ENCODE measurements at regions not wholly inside any gene's neighbourhood (a gene's known extent, or its start where the extent isn't known, plus 50 kb on each side); places are given as distances from the start of the nearest gene placed in this dataset.

DNA sequence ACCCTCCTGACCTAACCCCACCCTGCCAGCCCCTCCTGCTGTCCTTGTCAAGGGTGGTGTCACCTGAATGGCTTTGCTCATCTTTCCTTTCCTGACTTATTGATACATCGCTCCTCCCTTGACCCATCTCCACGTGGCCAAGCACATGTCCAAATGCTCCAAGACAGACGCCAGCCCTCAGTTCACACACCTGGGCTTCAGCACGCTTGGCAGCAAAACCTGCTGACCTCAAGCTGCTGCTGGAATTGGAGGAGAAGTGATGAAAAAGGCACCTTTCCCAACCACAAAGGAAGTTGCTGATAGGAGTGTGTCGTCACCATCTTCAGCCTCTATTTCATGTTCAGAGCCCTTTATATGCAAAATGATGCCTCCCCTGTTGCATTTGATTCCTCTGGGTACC, 141.3 kb downstream of the TLE3 start:
- Histone ChIP-seq H3K4me3 (ENCODE audit: low read depth in 1 of 3, low read length in 3 of 3) (no peak overlapping the region), H3K36me3 (ENCODE audit: control insufficient read depth in 4 of 4, insufficient read depth in 3 of 4, low read depth in 1 of 4, low read length in 3 of 4) (no peaks in the 10 kb centered on the region), H3K9ac (ENCODE audit: low read depth in 1 of 2, low read length in 2 of 2) (no peak overlapping the region), H3K4me1 (ENCODE audit: control insufficient read depth in 4 of 4, insufficient read depth in 4 of 4, low read length in 3 of 4) (no peaks in the 10 kb centered on the region), H3K27ac (ENCODE audit: low read depth in 1 of 2, low read length in 2 of 2) (no peak overlapping the region), H3K9me3 (ENCODE audit: control insufficient read depth in 4 of 4, low read length in 3 of 4) (no peaks in the 10 kb centered on the region), H3K27me3 (ENCODE audit: control insufficient read depth in 4 of 4, insufficient read depth in 4 of 4, low read length in 3 of 4) (no peaks in the 10 kb centered on the region)
- no peak for TF ChIP-seq JUND (IDR thresholded peaks at IDR 0.05)
- TF ChIP-seq, protein P1, sequence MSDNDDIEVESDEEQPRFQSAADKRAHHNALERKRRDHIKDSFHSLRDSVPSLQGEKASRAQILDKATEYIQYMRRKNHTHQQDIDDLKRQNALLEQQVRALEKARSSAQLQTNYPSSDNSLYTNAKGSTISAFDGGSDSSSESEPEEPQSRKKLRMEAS (IDR thresholded peaks at IDR 0.05) = no peak
- no peak for TF ChIP-seq EGR1 (IDR thresholded peaks at IDR 0.05; ENCODE audit: low read depth in 2 of 2)
- TF ChIP-seq, protein P2, sequence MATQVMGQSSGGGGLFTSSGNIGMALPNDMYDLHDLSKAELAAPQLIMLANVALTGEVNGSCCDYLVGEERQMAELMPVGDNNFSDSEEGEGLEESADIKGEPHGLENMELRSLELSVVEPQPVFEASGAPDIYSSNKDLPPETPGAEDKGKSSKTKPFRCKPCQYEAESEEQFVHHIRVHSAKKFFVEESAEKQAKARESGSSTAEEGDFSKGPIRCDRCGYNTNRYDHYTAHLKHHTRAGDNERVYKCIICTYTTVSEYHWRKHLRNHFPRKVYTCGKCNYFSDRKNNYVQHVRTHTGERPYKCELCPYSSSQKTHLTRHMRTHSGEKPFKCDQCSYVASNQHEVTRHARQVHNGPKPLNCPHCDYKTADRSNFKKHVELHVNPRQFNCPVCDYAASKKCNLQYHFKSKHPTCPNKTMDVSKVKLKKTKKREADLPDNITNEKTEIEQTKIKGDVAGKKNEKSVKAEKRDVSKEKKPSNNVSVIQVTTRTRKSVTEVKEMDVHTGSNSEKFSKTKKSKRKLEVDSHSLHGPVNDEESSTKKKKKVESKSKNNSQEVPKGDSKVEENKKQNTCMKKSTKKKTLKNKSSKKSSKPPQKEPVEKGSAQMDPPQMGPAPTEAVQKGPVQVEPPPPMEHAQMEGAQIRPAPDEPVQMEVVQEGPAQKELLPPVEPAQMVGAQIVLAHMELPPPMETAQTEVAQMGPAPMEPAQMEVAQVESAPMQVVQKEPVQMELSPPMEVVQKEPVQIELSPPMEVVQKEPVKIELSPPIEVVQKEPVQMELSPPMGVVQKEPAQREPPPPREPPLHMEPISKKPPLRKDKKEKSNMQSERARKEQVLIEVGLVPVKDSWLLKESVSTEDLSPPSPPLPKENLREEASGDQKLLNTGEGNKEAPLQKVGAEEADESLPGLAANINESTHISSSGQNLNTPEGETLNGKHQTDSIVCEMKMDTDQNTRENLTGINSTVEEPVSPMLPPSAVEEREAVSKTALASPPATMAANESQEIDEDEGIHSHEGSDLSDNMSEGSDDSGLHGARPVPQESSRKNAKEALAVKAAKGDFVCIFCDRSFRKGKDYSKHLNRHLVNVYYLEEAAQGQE (IDR thresholded peaks at IDR 0.05) = no peak
- no peak for TF ChIP-seq GABPA (IDR thresholded peaks at IDR 0.05 in 1 of 2, conservative IDR thresholded peaks at IDR 0.05 in 1 of 2)
- TF ChIP-seq FOXA2 (IDR thresholded peaks at IDR 0.05) = no peak
- no peak for TF ChIP-seq NR2F2 (IDR thresholded peaks at IDR 0.05)
- TF ChIP-seq YY1 (IDR thresholded peaks at IDR 0.05) = no peak
- TF ChIP-seq, protein P3, sequence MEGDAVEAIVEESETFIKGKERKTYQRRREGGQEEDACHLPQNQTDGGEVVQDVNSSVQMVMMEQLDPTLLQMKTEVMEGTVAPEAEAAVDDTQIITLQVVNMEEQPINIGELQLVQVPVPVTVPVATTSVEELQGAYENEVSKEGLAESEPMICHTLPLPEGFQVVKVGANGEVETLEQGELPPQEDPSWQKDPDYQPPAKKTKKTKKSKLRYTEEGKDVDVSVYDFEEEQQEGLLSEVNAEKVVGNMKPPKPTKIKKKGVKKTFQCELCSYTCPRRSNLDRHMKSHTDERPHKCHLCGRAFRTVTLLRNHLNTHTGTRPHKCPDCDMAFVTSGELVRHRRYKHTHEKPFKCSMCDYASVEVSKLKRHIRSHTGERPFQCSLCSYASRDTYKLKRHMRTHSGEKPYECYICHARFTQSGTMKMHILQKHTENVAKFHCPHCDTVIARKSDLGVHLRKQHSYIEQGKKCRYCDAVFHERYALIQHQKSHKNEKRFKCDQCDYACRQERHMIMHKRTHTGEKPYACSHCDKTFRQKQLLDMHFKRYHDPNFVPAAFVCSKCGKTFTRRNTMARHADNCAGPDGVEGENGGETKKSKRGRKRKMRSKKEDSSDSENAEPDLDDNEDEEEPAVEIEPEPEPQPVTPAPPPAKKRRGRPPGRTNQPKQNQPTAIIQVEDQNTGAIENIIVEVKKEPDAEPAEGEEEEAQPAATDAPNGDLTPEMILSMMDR (IDR thresholded peaks at IDR 0.05; ENCODE audit: low read depth, low read length, missing input control) = no peak
- no peak for TF ChIP-seq RAD21 (IDR thresholded peaks at IDR 0.05)
- no peak for TF ChIP-seq FOXA1 (IDR thresholded peaks at IDR 0.05)
- TF ChIP-seq TAF1 (conservative IDR thresholded peaks at IDR 0.05) = no peak
- TF ChIP-seq, protein P4, sequence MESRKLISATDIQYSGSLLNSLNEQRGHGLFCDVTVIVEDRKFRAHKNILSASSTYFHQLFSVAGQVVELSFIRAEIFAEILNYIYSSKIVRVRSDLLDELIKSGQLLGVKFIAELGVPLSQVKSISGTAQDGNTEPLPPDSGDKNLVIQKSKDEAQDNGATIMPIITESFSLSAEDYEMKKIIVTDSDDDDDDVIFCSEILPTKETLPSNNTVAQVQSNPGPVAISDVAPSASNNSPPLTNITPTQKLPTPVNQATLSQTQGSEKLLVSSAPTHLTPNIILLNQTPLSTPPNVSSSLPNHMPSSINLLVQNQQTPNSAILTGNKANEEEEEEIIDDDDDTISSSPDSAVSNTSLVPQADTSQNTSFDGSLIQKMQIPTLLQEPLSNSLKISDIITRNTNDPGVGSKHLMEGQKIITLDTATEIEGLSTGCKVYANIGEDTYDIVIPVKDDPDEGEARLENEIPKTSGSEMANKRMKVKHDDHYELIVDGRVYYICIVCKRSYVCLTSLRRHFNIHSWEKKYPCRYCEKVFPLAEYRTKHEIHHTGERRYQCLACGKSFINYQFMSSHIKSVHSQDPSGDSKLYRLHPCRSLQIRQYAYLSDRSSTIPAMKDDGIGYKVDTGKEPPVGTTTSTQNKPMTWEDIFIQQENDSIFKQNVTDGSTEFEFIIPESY (IDR thresholded peaks at IDR 0.05) = no peak
- no peak for TF ChIP-seq SP1 (IDR thresholded peaks at IDR 0.05)
- no peak for TF ChIP-seq HNF4A (conservative IDR thresholded peaks at IDR 0.05)
- WGBS = 72% methylated on average over 5 of the region's 5 CpGs
- no peak for DNase-seq (ENCODE audit: low spot score)

DNA sequence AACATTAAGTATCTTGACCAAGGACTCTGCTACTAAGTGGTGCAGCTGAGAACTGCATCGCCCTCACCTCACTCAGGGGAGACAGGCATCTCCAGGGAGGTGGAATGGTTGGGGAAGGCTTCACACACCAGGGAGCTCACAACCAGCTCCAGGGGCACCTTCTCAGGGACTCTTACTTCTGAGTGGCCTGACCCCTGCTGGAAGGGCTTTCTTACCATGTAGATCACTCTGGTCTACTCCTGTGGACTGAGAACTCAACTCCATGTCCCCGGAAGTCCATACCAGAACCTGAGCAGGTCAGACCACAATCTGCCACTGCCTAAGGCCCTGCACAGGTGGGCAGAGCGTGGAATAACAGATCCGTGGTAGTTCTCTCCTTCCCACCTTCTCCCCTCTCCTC, 140.5 kb downstream of the TLE3 start:
- Histone ChIP-seq H3K9me3 (ENCODE audit: control insufficient read depth in 4 of 4, low read length in 3 of 4) (no peaks in the 10 kb centered on the region), H3K9ac (ENCODE audit: low read depth in 1 of 2, low read length in 2 of 2) (no peak overlapping the region), H3K4me3 (ENCODE audit: low read depth in 1 of 3, low read length in 3 of 3) (no peak overlapping the region), H3K27me3 (ENCODE audit: control insufficient read depth in 4 of 4, insufficient read depth in 4 of 4, low read length in 3 of 4) (no peaks in the 10 kb centered on the region), H3K36me3 (ENCODE audit: control insufficient read depth in 4 of 4, insufficient read depth in 3 of 4, low read depth in 1 of 4, low read length in 3 of 4) (no peaks in the 10 kb centered on the region), H3K4me1 (ENCODE audit: control insufficient read depth in 4 of 4, insufficient read depth in 4 of 4, low read length in 3 of 4) (no peaks in the 10 kb centered on the region), H3K27ac (ENCODE audit: low read depth in 1 of 2, low read length in 2 of 2) (no peak overlapping the region)
- 90% methylated on average over 4 of the region's 4 CpGs for WGBS
- no peak for DNase-seq (ENCODE audit: low spot score)
- TF ChIP-seq, protein P2 (IDR thresholded peaks at IDR 0.05) = no peak
- no peak for TF ChIP-seq SP1 (IDR thresholded peaks at IDR 0.05)
- TF ChIP-seq, protein P1 (IDR thresholded peaks at IDR 0.05) = no peak
- no peak for TF ChIP-seq TAF1 (conservative IDR thresholded peaks at IDR 0.05)
- TF ChIP-seq, protein P3 (IDR thresholded peaks at IDR 0.05; ENCODE audit: low read depth, low read length, missing input control) = no peak
- no peak for TF ChIP-seq FOXA1 (IDR thresholded peaks at IDR 0.05)
- TF ChIP-seq JUND (IDR thresholded peaks at IDR 0.05) = no peak
- TF ChIP-seq YY1 (IDR thresholded peaks at IDR 0.05) = no peak
- TF ChIP-seq EGR1 (IDR thresholded peaks at IDR 0.05; ENCODE audit: low read depth in 2 of 2) = no peak
- TF ChIP-seq, protein P5, sequence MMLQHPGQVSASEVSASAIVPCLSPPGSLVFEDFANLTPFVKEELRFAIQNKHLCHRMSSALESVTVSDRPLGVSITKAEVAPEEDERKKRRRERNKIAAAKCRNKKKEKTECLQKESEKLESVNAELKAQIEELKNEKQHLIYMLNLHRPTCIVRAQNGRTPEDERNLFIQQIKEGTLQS (IDR thresholded peaks at IDR 0.05) = no peak
- TF ChIP-seq RXRA (IDR thresholded peaks at IDR 0.05) = no peak
- TF ChIP-seq NR2F2 (IDR thresholded peaks at IDR 0.05) = no peak
- TF ChIP-seq HNF4G (IDR thresholded peaks at IDR 0.05) = no peak

Data from liver (tissue), 8 donors.